ENCODE measurements at regions not wholly inside any gene's neighbourhood (a gene's known extent, or its start where the extent isn't known, plus 50 kb on each side); places are given as distances from the start of the nearest gene placed in this dataset.

GRCh38 chr16:85546585-85547447 lies 66.3 kb upstream of the GSE1 start:
- no peak overlapping the region for H3K4me3 ChIP-seq (ENCODE audit: low read depth, low read length)
- no peak for DNase-seq (ENCODE audit: low read depth)
- TF ChIP-seq, protein P1, sequence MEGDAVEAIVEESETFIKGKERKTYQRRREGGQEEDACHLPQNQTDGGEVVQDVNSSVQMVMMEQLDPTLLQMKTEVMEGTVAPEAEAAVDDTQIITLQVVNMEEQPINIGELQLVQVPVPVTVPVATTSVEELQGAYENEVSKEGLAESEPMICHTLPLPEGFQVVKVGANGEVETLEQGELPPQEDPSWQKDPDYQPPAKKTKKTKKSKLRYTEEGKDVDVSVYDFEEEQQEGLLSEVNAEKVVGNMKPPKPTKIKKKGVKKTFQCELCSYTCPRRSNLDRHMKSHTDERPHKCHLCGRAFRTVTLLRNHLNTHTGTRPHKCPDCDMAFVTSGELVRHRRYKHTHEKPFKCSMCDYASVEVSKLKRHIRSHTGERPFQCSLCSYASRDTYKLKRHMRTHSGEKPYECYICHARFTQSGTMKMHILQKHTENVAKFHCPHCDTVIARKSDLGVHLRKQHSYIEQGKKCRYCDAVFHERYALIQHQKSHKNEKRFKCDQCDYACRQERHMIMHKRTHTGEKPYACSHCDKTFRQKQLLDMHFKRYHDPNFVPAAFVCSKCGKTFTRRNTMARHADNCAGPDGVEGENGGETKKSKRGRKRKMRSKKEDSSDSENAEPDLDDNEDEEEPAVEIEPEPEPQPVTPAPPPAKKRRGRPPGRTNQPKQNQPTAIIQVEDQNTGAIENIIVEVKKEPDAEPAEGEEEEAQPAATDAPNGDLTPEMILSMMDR (IDR thresholded peaks at IDR 0.05; ENCODE audit: insufficient read depth, low read length) = peak; percentile 1

DNA sequence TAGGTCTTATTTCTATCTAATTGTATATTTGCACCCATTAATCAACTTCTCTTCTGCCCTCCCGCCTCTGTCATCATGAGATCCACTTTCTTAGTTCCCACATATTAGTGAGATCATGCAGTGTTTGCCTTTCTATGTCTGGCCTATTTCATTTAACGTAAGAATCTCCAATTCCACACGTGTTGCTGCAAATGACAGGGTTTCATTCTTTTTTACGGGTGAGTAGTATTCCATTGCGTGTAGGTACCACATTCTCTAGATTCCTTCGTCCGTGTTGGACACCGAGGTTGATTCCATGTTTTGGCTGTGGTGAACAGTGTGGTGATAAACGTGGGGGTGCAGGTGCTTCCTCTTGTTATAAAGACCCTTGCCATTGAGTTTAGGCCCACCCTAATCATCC lies 64.7 kb upstream of the GSE1 start:
- no peak overlapping the region for H3K4me3 ChIP-seq (ENCODE audit: low read depth, low read length)
- TF ChIP-seq, protein P1 (IDR thresholded peaks at IDR 0.05; ENCODE audit: insufficient read depth, low read length) = no peak
- DNase-seq (ENCODE audit: low read depth) = no peak

DNA sequence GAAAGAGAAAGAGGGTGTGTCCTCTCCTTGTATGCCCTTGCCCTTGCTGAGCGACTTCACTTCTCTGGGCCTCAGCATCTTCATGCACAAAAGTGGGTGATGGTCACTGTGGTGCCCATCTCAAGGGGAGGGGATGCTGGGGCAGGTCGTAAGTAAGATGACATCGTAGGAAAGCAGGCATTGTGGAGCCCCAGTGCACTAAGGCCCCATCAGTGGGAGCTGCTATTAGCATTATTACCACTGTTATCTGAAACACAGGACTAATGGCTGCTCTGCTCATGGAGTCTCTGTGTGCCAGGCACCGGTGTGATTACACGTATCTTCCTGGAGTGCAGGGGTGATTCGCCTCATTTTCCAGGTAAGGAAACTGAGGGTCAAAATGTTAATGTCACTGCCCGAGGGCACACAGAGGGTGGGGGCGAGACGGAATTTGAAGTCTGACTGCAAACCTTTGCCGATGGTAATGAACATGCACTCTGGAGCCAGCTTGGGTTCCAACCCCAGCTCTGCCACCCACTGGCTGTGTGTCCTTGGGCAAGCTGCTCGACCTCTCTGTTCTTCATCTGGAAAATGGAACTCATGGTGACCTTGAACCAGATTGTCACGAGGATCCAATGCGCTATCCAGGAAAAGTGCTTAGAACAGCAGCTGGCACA lies 63.2 kb upstream of the GSE1 start:
- H3K4me3 ChIP-seq (ENCODE audit: low read depth, low read length) = no peak overlapping the region
- TF ChIP-seq, protein P1 (IDR thresholded peaks at IDR 0.05; ENCODE audit: insufficient read depth, low read length) = no peak
- DNase-seq (ENCODE audit: low read depth) = no peak

DNA sequence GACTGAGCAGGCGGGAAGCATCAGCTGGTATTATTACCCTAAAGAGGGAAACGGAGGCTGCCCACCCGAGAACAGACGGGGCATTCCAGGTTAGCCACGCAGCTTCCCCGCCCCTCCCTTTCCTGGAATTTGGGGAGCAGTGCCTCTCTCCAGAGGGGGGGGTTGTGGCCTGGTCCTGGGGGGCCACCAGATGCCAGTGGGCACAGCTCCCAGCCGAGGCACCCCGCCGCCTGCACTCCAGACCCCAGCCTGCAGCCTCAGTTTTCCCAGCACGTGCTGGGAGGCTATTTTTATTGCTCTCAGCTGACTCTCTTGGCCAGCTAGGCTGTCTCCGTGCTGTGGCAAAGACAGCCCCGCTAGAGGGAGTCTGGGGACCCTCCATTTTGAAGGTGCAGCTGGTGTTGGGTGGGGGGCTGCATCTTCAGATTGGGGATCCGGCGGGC lies 62.7 kb upstream of the GSE1 start:
- no peak overlapping the region for H3K4me3 ChIP-seq (ENCODE audit: low read depth, low read length)
- no peak for DNase-seq (ENCODE audit: low read depth)
- TF ChIP-seq, protein P1 (IDR thresholded peaks at IDR 0.05; ENCODE audit: insufficient read depth, low read length) = peak; percentile 24

DNA sequence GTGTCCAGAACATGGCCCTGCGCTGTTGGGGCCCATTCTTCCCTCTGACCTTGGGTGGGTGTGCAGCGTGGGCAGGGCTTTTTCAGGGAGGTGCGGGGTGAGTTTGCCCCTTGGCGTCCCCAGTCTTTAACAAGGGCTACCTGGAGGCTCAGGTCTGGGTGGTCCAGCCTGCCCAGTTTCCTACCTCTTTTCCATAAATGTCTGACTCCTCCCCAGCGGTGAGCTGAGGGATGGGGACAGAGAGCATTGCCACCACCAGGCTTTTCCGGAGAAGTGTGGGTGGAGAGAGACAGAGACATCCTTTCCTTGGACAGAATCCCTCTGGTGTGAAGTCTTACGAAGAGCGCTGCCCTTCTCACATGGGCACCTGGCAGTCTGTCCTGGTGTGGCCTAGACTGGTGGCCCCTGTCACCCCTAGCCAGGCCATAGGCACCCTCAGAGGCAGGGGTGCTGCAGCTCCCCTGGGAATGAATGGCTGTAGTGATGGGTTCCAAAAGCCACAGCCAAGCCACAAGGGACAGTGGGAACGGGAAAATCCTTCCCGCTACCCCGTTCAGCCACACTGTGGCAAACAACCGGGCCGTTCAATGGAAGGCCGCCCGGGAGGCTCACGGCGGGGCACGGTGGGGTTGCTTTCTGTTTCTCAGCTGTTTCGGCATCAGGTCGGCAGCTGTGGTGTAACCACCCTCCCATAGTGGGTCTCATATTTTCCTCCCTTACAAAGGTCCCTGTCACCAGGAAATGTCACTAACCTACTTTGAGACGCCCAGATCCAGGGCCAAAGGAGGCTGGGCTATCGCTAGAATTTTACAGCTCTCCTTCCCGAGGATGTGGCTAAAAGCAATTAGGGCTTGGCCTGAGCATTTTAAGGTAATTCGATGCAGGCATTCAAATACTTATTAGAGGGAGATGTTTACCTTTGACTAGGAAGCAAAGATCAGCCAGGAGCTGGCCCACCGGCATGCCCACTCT lies 61.9 kb upstream of the GSE1 start:
- DNase-seq (ENCODE audit: low read depth) = no peak
- H3K4me3 ChIP-seq (ENCODE audit: low read depth, low read length) = no peak overlapping the region
- TF ChIP-seq, protein P1 (IDR thresholded peaks at IDR 0.05; ENCODE audit: insufficient read depth, low read length) = no peak

- TF ChIP-seq, protein P1 (IDR thresholded peaks at IDR 0.05; ENCODE audit: insufficient read depth, low read length) = no peak
- no peak for DNase-seq (ENCODE audit: low read depth)
- peak overlapping the region; percentile 80 for H3K4me3 ChIP-seq (ENCODE audit: low read depth, low read length)
Measured at GRCh38 chr16:85552980-85553435, 60.1 kb upstream of the GSE1 start.

Measured in fibroblast of the aortic adventitia (primary cell).